ENCODE measurements at regions not wholly inside any gene's neighbourhood (a gene's known extent, or its start where the extent isn't known, plus 50 kb on each side); places are given as distances from the start of the nearest gene placed in this dataset.
"Not testable (repeated sequence)": the region's sequence is repeated elsewhere in the genome, so short reads cannot be mapped to it uniquely, and the experiment has no call there.

DNA sequence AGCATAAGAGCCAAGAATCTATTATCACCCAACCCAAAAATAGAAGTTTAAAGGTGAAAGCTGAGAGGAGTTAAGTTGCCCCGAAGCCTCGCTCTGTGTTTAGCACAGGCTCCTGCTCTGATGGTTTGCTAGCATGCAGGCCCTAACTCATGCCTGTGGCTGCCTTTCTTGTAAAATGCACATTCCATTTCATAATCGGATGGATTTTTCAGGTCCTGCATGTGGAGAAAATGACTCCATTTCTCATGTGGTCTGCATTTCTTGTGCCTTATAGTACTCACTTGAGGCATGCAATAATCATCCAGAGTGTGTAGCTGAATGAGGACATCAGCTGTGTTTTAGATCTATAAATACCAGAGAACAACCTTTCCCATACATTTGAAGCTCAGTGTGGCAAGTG is 381.8 kb downstream of the CPS1 start:
- Histone ChIP-seq H3K36me3 (ENCODE audit: insufficient read depth, low read length) (no peaks in the 10 kb centered on the region), H3K27me3 (ENCODE audit: insufficient read depth, low read length) (no peaks in the 10 kb centered on the region), H2AFZ (ENCODE audit: low read depth, low read length) (no peak overlapping the region), H3K4me3 (ENCODE audit: low read length) (no peak overlapping the region), H3K4me1 (ENCODE audit: insufficient read depth, low read length) (no peaks in the 10 kb centered on the region), H3K9me3 (ENCODE audit: low read length) (no peaks in the 10 kb centered on the region)

DNA sequence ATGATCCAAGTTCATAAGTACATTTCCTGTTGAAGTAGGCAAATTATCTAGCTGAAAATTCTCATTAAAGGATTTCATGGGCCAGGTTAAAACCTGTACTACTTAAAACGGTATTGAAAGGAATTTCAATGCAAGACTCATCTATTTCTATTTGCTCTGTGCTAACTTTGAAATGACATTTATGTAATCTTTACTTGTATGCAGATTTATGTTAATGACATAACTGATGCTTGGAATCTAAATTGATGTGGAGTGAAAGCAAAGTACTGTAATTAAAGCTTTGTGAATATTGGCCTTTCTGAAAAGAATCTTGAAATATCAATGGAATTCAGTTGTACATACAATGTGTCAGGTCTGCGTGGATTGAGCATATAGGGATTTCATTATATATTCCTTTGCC is 390.0 kb downstream of the CPS1 start:
- Histone ChIP-seq H3K36me3 (ENCODE audit: insufficient read depth, low read length) (no peaks in the 10 kb centered on the region), H3K9me3 (ENCODE audit: low read length) (no peaks in the 10 kb centered on the region), H3K4me3 (ENCODE audit: low read length) (no peak overlapping the region), H3K4me1 (ENCODE audit: insufficient read depth, low read length) (peaks cover 5% of the 10 kb centered on the region), H3K27me3 (ENCODE audit: insufficient read depth, low read length) (no peaks in the 10 kb centered on the region), H2AFZ (ENCODE audit: low read depth, low read length) (no peak overlapping the region)

DNA sequence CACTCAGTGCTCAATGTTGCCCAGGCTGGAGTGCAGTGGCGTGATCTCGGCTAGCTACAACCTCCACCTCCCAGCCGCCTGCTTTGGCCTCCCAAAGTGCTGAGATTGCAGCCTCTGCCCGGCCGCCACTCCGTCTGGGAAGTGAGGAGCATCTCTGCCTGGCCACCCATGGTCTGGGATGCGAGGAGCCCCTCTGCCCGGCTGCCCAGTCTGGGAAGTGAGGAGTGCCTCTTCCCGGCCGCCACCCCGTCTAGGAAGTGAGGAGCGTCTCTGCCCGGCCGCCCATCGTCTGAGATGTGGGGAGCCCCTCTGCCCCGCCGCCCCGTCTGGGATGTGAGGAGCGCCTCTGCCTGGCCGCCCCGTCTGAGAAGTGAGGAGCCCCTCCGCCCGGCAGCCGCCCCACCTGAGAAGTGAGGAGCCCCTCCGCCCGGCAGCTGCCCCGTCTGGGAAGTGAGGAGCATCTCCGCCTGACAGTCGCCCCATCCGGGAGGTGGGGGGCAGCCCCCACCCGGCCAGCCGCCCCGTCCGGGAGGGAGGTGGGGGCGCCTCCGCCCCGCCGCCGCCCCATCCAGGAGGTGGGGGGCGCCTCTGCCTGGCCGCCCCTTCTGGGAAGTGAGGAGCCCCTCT is 394.1 kb downstream of the CPS1 start:
- H3K36me3 ChIP-seq (ENCODE audit: insufficient read depth, low read length); H3K27me3 ChIP-seq (ENCODE audit: insufficient read depth, low read length); H3K9me3 ChIP-seq (ENCODE audit: low read length); H3K4me3 ChIP-seq (ENCODE audit: low read length); H2AFZ ChIP-seq (ENCODE audit: low read depth, low read length); H3K4me1 ChIP-seq (ENCODE audit: insufficient read depth, low read length): not testable (repeated sequence)

DNA sequence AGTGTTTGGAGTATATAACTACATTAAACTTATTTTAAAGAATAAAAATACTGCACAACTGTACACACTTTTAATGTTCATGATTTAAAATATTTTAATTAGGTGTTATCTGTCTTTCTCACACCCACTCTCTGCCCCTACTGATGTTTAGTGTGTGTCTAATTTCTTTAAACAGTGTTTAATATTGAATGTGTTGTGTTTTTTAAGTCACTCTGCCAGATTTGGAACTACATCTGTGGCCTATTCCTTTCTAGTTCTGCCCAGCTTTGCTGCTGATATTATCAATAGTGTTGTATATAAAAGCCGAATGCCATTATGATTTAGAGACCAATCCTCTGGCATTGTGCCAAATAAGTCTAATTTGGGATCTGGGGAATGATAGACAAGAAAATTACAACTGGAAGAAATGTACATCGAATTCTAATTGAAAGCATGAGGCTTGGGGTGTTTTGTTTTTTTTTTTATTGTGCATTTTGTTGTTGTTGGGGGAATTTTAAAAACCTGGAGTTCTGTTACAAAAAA is 398.0 kb downstream of the CPS1 start:
- H3K4me3 ChIP-seq (ENCODE audit: low read length) = no peak overlapping the region
- H3K4me1 ChIP-seq (ENCODE audit: insufficient read depth, low read length) = no peaks in the 10 kb centered on the region
- no peaks in the 10 kb centered on the region for H3K9me3 ChIP-seq (ENCODE audit: low read length)
- H3K36me3 ChIP-seq (ENCODE audit: insufficient read depth, low read length) = no peaks in the 10 kb centered on the region
- no peak overlapping the region for H2AFZ ChIP-seq (ENCODE audit: low read depth, low read length)
- H3K27me3 ChIP-seq (ENCODE audit: insufficient read depth, low read length) = no peaks in the 10 kb centered on the region

GRCh38 chr2:210955591-210955990 is 399.2 kb downstream of the CPS1 start:
- Histone ChIP-seq H3K4me3 (ENCODE audit: low read length) (no peak overlapping the region), H3K4me1 (ENCODE audit: insufficient read depth, low read length) (no peaks in the 10 kb centered on the region), H2AFZ (ENCODE audit: low read depth, low read length) (no peak overlapping the region), H3K27me3 (ENCODE audit: insufficient read depth, low read length) (no peaks in the 10 kb centered on the region), H3K9me3 (ENCODE audit: low read length) (no peaks in the 10 kb centered on the region), H3K36me3 (ENCODE audit: insufficient read depth, low read length) (no peaks in the 10 kb centered on the region)

DNA sequence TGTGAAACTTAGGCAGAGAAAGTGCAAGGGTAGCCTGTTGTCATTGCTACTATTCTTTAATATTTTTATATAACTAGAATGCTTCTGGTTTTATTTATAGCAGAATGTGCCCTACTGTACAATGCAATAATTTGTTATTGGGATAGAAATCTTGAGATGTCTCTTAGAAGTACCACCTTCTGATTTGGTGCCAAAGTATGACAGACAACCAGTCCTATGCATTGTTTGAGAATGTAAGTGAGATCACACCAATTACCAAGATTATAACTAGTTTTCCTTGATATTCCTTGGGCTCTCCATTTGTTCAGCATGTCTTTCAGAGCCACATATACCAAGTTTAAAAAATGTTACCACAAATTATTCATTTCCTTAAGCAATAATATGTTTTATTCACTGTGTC is 399.7 kb downstream of the CPS1 start:
- H3K36me3 ChIP-seq (ENCODE audit: insufficient read depth, low read length) = no peaks in the 10 kb centered on the region
- no peaks in the 10 kb centered on the region for H3K4me1 ChIP-seq (ENCODE audit: insufficient read depth, low read length)
- no peaks in the 10 kb centered on the region for H3K27me3 ChIP-seq (ENCODE audit: insufficient read depth, low read length)

GRCh38 chr2:210961249-210961648 is 404.9 kb downstream of the CPS1 start:
- no peaks in the 10 kb centered on the region for H3K4me1 ChIP-seq (ENCODE audit: insufficient read depth, low read length)
- H3K36me3 ChIP-seq (ENCODE audit: insufficient read depth, low read length) = no peaks in the 10 kb centered on the region
- H2AFZ ChIP-seq (ENCODE audit: low read depth, low read length) = no peak overlapping the region
- H3K27me3 ChIP-seq (ENCODE audit: insufficient read depth, low read length) = no peaks in the 10 kb centered on the region
- no peaks in the 10 kb centered on the region for H3K9me3 ChIP-seq (ENCODE audit: low read length)
- H3K4me3 ChIP-seq (ENCODE audit: low read length) = no peak overlapping the region

More for the DNA sequence above, 399.7 kb downstream of the CPS1 start:
- Histone ChIP-seq H3K4me3 (ENCODE audit: low read length) (no peak overlapping the region), H2AFZ (ENCODE audit: low read depth, low read length) (no peak overlapping the region), H3K9me3 (ENCODE audit: low read length) (no peaks in the 10 kb centered on the region)

DNA sequence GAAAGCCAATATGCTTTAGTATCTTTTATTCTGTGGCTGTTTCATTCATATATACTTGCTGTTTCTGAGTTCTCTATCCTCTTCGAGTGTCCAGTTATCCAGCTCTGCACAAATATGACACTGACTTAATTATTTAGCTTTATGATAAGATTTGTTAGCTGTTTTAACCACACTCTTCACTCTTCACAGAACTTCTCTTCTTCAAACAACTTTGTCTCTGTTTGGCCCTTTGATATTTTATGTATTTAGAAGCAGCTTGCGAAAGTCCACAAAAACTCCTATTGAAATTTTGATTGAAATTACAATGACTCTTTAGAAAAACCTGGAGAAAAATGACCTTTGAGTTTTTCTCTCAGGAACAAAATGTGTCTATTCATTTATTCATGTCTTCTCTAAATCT is 407.0 kb downstream of the CPS1 start:
- Histone ChIP-seq H3K36me3 (ENCODE audit: insufficient read depth, low read length) (no peaks in the 10 kb centered on the region), H3K4me1 (ENCODE audit: insufficient read depth, low read length) (no peaks in the 10 kb centered on the region), H3K27me3 (ENCODE audit: insufficient read depth, low read length) (no peaks in the 10 kb centered on the region), H2AFZ (ENCODE audit: low read depth, low read length) (no peak overlapping the region), H3K4me3 (ENCODE audit: low read length) (no peak overlapping the region), H3K9me3 (ENCODE audit: low read length) (no peaks in the 10 kb centered on the region)

DNA sequence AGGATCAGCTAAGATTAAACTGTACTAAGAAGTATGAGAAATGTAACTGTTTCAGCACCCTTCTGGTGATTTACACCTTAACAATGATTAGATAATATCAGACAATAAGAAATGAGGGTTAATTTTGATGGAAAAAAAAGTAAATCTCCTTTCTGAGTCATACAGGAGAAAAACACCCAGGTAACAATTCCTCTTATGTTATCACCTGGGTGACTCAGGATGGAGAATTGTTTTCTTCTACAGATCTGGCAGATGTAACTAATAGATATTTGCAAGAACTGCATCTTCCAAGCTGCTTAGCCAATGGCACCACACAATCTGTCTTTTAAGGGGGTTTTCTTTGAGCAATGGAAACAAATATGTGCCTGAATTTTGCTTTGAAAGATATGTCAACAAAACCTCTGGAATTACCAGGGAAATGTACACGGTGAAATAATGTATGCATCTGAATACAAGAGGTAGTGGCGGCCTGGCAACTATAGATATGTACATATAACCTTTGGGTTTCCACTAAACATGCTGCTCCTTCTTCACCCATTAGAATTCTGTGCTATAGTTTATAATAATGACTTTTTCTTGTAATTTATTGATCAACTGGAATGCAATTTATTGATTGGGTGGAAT is 407.9 kb downstream of the CPS1 start:
- Histone ChIP-seq H3K36me3 (ENCODE audit: insufficient read depth, low read length) (no peaks in the 10 kb centered on the region), H3K9me3 (ENCODE audit: low read length) (no peaks in the 10 kb centered on the region), H2AFZ (ENCODE audit: low read depth, low read length) (no peak overlapping the region), H3K4me1 (ENCODE audit: insufficient read depth, low read length) (no peaks in the 10 kb centered on the region), H3K27me3 (ENCODE audit: insufficient read depth, low read length) (no peaks in the 10 kb centered on the region), H3K4me3 (ENCODE audit: low read length) (no peak overlapping the region)

GRCh38 chr2:210965472-210965871 is 409.1 kb downstream of the CPS1 start:
- H3K9me3 ChIP-seq (ENCODE audit: low read length) = no peaks in the 10 kb centered on the region
- no peak overlapping the region for H3K4me3 ChIP-seq (ENCODE audit: low read length)
- no peaks in the 10 kb centered on the region for H3K36me3 ChIP-seq (ENCODE audit: insufficient read depth, low read length)
- no peak overlapping the region for H2AFZ ChIP-seq (ENCODE audit: low read depth, low read length)
- H3K4me1 ChIP-seq (ENCODE audit: insufficient read depth, low read length) = no peaks in the 10 kb centered on the region
- H3K27me3 ChIP-seq (ENCODE audit: insufficient read depth, low read length) = no peaks in the 10 kb centered on the region

- H3K36me3 ChIP-seq (ENCODE audit: insufficient read depth, low read length) = no peaks in the 10 kb centered on the region
Measured at GRCh38 chr2:210966330-210966729, 409.9 kb downstream of the CPS1 start.

DNA sequence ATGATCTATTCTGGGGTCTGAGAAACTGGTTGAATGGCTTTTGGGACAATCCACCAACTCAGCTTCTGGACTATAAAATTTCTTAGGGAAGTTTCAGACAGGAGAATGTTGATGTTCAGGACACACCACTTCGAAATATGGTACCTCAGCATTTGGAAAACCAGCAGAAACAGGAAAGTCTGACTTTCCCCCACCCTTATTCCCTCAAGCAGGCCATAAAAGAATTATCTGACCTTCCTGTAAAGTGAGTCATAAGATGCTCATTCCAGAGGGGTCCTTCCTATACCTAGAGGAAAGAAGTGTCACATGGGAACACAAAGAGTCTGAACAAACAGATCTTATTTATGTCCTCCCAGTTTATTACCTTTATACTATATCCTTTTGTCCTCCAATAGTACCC is 415.0 kb downstream of the CPS1 start:
- Histone ChIP-seq H3K27me3 (ENCODE audit: insufficient read depth, low read length) (no peaks in the 10 kb centered on the region), H3K36me3 (ENCODE audit: insufficient read depth, low read length) (no peaks in the 10 kb centered on the region), H2AFZ (ENCODE audit: low read depth, low read length) (no peak overlapping the region), H3K4me1 (ENCODE audit: insufficient read depth, low read length) (no peaks in the 10 kb centered on the region), H3K4me3 (ENCODE audit: low read length) (no peak overlapping the region), H3K9me3 (ENCODE audit: low read length) (no peaks in the 10 kb centered on the region)

More at GRCh38 chr2:210966330-210966729, 409.9 kb downstream of the CPS1 start:
- H3K4me1 ChIP-seq (ENCODE audit: insufficient read depth, low read length) = no peaks in the 10 kb centered on the region
- no peaks in the 10 kb centered on the region for H3K9me3 ChIP-seq (ENCODE audit: low read length)
- H3K27me3 ChIP-seq (ENCODE audit: insufficient read depth, low read length) = no peaks in the 10 kb centered on the region
- H2AFZ ChIP-seq (ENCODE audit: low read depth, low read length) = no peak overlapping the region
- H3K4me3 ChIP-seq (ENCODE audit: low read length) = no peak overlapping the region

DNA sequence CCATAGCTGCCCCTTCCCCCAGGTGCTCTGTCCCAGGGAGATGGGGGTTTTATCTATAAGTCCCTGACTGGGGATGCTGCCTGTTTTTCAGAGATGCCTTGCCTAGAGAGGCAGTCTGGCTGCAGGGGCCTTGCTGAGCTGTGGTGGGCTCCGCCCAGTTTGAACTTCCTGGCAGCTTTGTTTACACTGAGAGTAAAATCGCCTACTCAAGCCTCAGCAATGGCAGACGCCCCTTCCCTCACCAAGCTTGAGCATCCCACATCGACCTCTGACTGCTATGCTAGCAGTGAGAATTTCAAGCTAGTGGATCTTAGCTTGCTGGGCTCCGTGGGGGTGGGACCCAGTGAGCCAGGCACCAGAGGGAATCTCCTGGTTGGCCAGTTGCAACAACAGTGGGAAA is 430.4 kb downstream of the CPS1 start:
- not testable (repeated sequence) for H3K4me3 ChIP-seq (ENCODE audit: low read length); H3K27me3 ChIP-seq (ENCODE audit: insufficient read depth, low read length)

DNA sequence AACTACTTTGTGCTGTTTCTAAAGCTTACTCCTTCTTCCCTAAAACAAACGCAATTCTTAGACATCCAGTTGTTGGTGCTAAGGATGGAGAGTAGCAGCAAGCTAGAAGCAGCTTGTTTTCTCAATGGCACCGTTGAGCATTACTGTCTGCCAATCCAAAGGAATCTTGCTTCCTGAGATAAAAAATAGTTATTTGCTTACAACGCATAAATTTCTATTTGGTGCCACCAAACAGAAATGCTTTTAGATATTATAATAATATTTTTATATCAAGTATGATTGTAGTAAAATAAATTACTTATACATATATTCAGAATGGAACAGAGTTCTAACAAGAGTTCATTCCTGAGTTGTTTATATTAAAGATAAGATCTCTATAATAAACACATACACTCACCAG is 434.7 kb downstream of the CPS1 start:
- H2AFZ ChIP-seq (ENCODE audit: low read depth, low read length) = no peak overlapping the region
- H3K36me3 ChIP-seq (ENCODE audit: insufficient read depth, low read length) = no peaks in the 10 kb centered on the region
- no peaks in the 10 kb centered on the region for H3K4me1 ChIP-seq (ENCODE audit: insufficient read depth, low read length)
- no peaks in the 10 kb centered on the region for H3K27me3 ChIP-seq (ENCODE audit: insufficient read depth, low read length)
- H3K4me3 ChIP-seq (ENCODE audit: low read length) = no peak overlapping the region
- H3K9me3 ChIP-seq (ENCODE audit: low read length) = no peaks in the 10 kb centered on the region

More for the DNA sequence above, 430.4 kb downstream of the CPS1 start:
- not testable (repeated sequence) for H3K4me1 ChIP-seq (ENCODE audit: insufficient read depth, low read length); H3K9me3 ChIP-seq (ENCODE audit: low read length); H3K36me3 ChIP-seq (ENCODE audit: insufficient read depth, low read length); H2AFZ ChIP-seq (ENCODE audit: low read depth, low read length)

Measured in neuron (in vitro differentiated cells).